ENCODE measurements at regions not wholly inside any gene's neighbourhood (a gene's known extent, or its start where the extent isn't known, plus 50 kb on each side); places are given as distances from the start of the nearest gene placed in this dataset.

DNA sequence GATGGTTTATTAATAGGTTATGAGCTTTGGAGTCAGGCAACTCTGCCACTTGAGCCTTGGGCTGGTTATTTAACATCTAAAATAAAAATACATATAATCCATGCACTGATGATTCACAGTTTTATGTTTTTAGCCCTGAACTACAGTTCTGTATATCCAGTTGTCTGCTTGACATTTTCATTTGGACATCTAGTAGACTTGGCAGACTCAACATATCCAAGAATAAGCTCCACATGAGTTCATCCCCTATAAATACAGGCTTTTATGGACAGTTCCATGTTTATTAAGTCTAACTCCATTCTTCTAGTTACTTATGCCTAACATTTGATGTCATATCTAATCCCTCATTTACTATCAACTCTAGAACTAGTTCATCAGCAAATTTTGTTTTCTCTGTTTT is 174.2 kb downstream of the KIF2B start:
- Histone ChIP-seq H3K4me2 (ENCODE audit: low read length) (no peak overlapping the region), H3K36me3 (ENCODE audit: insufficient read depth, low read length) (no peaks in the 10 kb centered on the region), H3K79me2 (replicated peaks; ENCODE audit: insufficient read depth, low read length) (no peaks in the 10 kb centered on the region), H3K27ac (ENCODE audit: low read length) (no peak overlapping the region), H3K9me2 (ENCODE audit: insufficient read depth, low read length) (no peaks in the 10 kb centered on the region), H3K9me3 (ENCODE audit: low read length) (no peaks in the 10 kb centered on the region), H2AFZ (ENCODE audit: low read depth, low read length) (no peak overlapping the region), H3K9ac (ENCODE audit: low read length) (no peak overlapping the region), H3F3A (ENCODE audit: insufficient read depth, low read length, poor library complexity, severe bottlenecking) (no peaks in the 10 kb centered on the region), H3K4me3 (ENCODE audit: low read length) (no peak overlapping the region), H4K20me1 (ENCODE audit: insufficient read depth) (no peaks in the 10 kb centered on the region), H3K27me3 (ENCODE audit: insufficient read depth, low read depth, low read length) (no peaks in the 10 kb centered on the region)
- no peak for TF ChIP-seq TAF1 (IDR thresholded peaks at IDR 0.05; ENCODE audit: low read depth)

DNA sequence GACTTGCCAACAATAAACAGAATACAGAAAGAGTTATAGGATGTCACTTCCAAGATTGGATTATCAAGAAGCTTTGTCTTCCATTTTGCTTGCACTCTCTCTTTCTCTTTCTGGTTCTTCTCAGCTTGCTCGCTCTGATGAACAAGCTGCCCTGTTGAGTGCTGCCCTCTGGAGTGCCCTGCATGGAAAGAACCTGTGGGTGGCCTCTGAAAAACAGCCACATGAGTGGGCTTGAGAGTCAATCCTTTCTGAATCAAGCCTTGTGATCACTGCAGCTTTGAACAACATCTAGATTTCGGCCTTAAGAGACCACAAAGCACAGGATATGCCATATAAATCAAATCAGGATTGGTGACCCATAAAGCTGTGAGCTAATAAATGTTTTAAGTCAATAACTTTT is 185.1 kb downstream of the KIF2B start:
- no peak overlapping the region for H3K4me2 ChIP-seq (ENCODE audit: low read length)
- no peaks in the 10 kb centered on the region for H3K27me3 ChIP-seq (ENCODE audit: insufficient read depth, low read depth, low read length)
- no peaks in the 10 kb centered on the region for H3K36me3 ChIP-seq (ENCODE audit: insufficient read depth, low read length)
- no peaks in the 10 kb centered on the region for H4K20me1 ChIP-seq (ENCODE audit: insufficient read depth)
- no peak overlapping the region for H3K4me3 ChIP-seq (ENCODE audit: low read length)
- H3K9me3 ChIP-seq (ENCODE audit: low read length) = no peaks in the 10 kb centered on the region
- H3K27ac ChIP-seq (ENCODE audit: low read length) = no peak overlapping the region
- no peaks in the 10 kb centered on the region for H3K9me2 ChIP-seq (ENCODE audit: insufficient read depth, low read length)
- no peaks in the 10 kb centered on the region for H3F3A ChIP-seq (ENCODE audit: insufficient read depth, low read length, poor library complexity, severe bottlenecking)
- H3K9ac ChIP-seq (ENCODE audit: low read length) = no peak overlapping the region
- no peaks in the 10 kb centered on the region for H3K79me2 ChIP-seq (replicated peaks; ENCODE audit: insufficient read depth, low read length)
- H2AFZ ChIP-seq (ENCODE audit: low read depth, low read length) = no peak overlapping the region
- no peak for TF ChIP-seq RAD21 (conservative IDR thresholded peaks at IDR 0.05)
- TF ChIP-seq EZH2 (IDR thresholded peaks at IDR 0.05; ENCODE audit: borderline replicate concordance, insufficient read depth, low read length, poor library complexity, severe bottlenecking) = no peak
- TF ChIP-seq, protein P1, sequence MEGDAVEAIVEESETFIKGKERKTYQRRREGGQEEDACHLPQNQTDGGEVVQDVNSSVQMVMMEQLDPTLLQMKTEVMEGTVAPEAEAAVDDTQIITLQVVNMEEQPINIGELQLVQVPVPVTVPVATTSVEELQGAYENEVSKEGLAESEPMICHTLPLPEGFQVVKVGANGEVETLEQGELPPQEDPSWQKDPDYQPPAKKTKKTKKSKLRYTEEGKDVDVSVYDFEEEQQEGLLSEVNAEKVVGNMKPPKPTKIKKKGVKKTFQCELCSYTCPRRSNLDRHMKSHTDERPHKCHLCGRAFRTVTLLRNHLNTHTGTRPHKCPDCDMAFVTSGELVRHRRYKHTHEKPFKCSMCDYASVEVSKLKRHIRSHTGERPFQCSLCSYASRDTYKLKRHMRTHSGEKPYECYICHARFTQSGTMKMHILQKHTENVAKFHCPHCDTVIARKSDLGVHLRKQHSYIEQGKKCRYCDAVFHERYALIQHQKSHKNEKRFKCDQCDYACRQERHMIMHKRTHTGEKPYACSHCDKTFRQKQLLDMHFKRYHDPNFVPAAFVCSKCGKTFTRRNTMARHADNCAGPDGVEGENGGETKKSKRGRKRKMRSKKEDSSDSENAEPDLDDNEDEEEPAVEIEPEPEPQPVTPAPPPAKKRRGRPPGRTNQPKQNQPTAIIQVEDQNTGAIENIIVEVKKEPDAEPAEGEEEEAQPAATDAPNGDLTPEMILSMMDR (IDR thresholded peaks at IDR 0.05; ENCODE audit: poor library complexity, severe bottlenecking) = no peak

DNA sequence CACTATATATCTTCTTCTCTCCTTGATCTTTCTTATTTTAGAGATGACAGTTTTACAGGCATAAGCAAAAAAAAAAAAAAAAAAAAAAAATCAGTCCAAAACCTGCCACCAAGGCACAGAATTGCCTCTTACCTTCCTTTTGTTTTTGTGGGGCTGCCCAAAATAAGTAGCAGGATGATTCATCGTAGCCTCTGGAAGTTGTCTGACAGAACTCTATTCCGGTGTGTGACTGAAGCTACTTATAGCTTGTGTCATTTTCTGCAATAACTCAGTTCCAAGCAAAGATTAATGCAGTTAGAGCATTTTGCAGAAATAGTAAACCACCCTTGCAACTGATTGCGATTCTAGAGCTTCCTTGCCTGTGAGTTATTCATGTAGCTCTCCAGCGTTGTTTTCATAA is 186.8 kb downstream of the KIF2B start:
- H3K9ac ChIP-seq (ENCODE audit: low read length) = no peak overlapping the region
- no peaks in the 10 kb centered on the region for H3K27me3 ChIP-seq (ENCODE audit: insufficient read depth, low read depth, low read length)
- H3K27ac ChIP-seq (ENCODE audit: low read length) = no peak overlapping the region

More for the DNA sequence above, 186.8 kb downstream of the KIF2B start:
- Histone ChIP-seq H4K20me1 (ENCODE audit: insufficient read depth) (no peaks in the 10 kb centered on the region), H3K4me2 (ENCODE audit: low read length) (no peak overlapping the region), H3K9me3 (ENCODE audit: low read length) (no peaks in the 10 kb centered on the region), H3K36me3 (ENCODE audit: insufficient read depth, low read length) (no peaks in the 10 kb centered on the region), H2AFZ (ENCODE audit: low read depth, low read length) (no peak overlapping the region), H3K9me2 (ENCODE audit: insufficient read depth, low read length) (no peaks in the 10 kb centered on the region), H3K79me2 (replicated peaks; ENCODE audit: insufficient read depth, low read length) (no peaks in the 10 kb centered on the region), H3K4me3 (ENCODE audit: low read length) (no peak overlapping the region), H3F3A (ENCODE audit: insufficient read depth, low read length, poor library complexity, severe bottlenecking) (no peaks in the 10 kb centered on the region)
- TF ChIP-seq EP300 (conservative IDR thresholded peaks at IDR 0.05; ENCODE audit: poor library complexity, severe bottlenecking) = no peak
- TF ChIP-seq TAF1 (IDR thresholded peaks at IDR 0.05; ENCODE audit: low read depth) = no peak
- TF ChIP-seq, protein P1 (IDR thresholded peaks at IDR 0.05; ENCODE audit: poor library complexity, severe bottlenecking) = no peak
- no peak for TF ChIP-seq POLR2AphosphoS5 (IDR thresholded peaks at IDR 0.05)
- no peak for TF ChIP-seq SMC3 (conservative IDR thresholded peaks at IDR 0.05; ENCODE audit: poor library complexity)
- no peak for TF ChIP-seq RAD21 (conservative IDR thresholded peaks at IDR 0.05)
- no peak for TF ChIP-seq MXI1 (conservative IDR thresholded peaks at IDR 0.05; ENCODE audit: poor library complexity, severe bottlenecking)
- TF ChIP-seq EZH2 (IDR thresholded peaks at IDR 0.05; ENCODE audit: borderline replicate concordance, insufficient read depth, low read length, poor library complexity, severe bottlenecking) = no peak
- TF ChIP-seq, protein P2, sequence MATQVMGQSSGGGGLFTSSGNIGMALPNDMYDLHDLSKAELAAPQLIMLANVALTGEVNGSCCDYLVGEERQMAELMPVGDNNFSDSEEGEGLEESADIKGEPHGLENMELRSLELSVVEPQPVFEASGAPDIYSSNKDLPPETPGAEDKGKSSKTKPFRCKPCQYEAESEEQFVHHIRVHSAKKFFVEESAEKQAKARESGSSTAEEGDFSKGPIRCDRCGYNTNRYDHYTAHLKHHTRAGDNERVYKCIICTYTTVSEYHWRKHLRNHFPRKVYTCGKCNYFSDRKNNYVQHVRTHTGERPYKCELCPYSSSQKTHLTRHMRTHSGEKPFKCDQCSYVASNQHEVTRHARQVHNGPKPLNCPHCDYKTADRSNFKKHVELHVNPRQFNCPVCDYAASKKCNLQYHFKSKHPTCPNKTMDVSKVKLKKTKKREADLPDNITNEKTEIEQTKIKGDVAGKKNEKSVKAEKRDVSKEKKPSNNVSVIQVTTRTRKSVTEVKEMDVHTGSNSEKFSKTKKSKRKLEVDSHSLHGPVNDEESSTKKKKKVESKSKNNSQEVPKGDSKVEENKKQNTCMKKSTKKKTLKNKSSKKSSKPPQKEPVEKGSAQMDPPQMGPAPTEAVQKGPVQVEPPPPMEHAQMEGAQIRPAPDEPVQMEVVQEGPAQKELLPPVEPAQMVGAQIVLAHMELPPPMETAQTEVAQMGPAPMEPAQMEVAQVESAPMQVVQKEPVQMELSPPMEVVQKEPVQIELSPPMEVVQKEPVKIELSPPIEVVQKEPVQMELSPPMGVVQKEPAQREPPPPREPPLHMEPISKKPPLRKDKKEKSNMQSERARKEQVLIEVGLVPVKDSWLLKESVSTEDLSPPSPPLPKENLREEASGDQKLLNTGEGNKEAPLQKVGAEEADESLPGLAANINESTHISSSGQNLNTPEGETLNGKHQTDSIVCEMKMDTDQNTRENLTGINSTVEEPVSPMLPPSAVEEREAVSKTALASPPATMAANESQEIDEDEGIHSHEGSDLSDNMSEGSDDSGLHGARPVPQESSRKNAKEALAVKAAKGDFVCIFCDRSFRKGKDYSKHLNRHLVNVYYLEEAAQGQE (IDR thresholded peaks at IDR 0.05; ENCODE audit: borderline replicate concordance) = no peak
